ENCODE measurements at regions not wholly inside any gene's neighbourhood (a gene's known extent, or its start where the extent isn't known, plus 50 kb on each side); places are given as distances from the start of the nearest gene placed in this dataset.

DNA sequence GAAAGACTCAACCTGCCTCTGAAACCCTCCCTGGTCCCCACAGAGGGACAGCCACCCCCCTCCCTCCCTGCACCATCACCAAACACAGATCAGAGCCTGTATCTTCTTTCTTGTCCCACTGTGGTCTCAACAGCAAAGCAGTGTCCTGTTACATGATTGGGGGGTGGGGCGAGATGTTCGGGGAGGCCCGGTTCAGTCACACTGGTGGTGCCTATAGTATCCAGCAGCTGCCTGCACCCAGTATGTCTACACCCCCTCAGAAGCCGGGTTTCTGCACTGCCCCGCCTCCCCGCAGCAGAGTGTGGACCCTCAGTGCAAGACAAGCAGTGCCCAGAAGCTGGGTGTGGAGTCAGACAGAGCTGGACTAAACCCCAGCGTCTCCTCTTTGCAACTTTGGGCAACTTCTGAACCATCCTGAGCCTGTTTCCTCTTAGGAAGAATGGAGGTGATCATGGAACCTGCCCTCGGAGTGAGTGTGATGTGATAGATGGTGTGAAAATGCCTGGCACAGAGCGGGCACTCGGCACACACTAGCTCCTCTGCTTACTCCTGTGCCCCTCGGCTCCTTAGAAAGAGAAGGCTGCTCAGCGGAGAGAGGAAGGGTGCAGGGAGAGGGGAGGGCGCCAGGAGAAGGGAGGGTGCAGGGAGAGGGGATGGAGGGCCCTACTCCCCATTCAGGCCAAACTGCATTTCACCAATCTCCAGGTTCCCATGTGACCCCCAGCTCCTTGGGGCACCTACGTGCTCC is 84.0 kb upstream of the TNRC6C start:
- DNase-seq (ENCODE audit: low spot score): no peak

GRCh38 chr17:77875051-77875780 is 83.3 kb upstream of the TNRC6C start:
- DNase-seq (ENCODE audit: low spot score): no peak

GRCh38 chr17:77875881-77876509 is 82.5 kb upstream of the TNRC6C start:
- DNase-seq (ENCODE audit: low spot score): no peak

DNA sequence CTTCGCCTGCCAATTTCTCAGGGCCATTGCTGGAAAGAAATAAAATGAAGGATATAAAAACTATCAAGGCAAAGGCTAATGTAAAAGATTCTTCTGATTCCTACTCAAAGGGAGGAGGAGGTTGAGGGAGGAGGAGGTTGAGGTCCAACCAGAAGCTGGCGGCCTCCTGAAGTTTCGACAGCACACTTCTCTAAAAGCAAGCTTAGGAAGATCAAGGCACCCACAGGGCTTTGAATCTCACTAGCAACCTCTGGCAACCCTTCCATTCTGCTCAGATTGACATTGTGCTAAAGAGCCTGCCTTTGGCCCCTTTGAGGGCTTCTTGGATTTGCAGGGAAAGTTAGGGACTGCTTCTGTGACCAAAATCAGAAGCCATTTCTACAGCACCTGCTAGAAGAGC is 81.5 kb upstream of the TNRC6C start:
- no peak for DNase-seq (ENCODE audit: low spot score)

GRCh38 chr17:77877646-77878355 is 80.7 kb upstream of the TNRC6C start:
- DNase-seq (ENCODE audit: low spot score): no peak

DNA sequence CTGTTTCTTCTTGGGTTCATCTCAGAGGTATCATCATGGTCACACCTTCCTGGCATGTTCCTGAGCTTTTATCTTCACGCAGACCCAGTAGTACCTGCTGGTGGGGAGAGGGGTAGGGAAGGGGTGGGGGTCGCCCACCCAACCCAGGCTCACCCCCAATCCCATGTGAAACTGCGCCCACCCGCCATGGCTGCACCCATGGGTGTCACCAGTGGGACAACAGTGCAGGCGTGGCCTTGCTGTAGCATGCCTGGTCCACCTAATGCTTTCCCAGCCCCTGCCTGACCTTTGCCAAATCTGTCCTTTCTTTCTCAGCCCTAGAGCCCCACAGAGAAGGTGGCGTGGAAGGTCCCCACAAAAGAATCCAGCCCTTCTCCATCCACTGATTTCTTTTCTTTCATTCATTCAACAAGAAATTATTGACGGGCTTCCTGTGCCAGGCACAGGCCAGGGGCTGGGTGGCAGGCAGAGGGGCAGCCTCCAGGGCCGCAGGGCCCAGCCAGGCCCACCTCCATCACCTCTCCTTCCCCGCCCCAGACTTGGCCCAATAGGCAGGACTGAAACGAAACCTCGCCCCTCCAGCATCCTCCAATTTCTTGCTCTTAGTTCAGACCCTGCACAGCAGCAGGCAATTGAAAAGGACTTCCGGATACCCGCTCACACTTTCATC is 79.1 kb upstream of the TNRC6C start:
- DNase-seq (ENCODE audit: low spot score): no peak

DNA sequence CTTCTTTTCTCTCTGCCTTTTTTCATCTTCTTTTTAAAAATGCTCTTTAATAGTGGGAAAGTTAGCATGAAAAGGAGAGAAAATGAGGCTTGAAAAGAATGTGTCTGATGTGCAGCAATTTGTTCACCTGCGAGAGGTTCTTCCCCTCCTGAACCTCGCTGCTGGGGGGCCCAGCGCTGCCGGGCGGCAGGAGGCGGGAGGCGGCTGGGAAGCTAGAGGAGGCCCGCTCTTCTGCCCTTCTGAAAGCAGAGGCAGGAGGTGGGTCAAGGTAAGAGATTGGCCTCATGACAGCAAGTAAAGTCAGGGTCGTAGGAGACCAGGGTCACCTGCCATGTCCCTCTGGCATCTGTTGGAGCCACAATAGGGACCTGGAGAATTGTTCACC is 78.6 kb upstream of the TNRC6C start:
- no peak for DNase-seq (ENCODE audit: low spot score)

DNA sequence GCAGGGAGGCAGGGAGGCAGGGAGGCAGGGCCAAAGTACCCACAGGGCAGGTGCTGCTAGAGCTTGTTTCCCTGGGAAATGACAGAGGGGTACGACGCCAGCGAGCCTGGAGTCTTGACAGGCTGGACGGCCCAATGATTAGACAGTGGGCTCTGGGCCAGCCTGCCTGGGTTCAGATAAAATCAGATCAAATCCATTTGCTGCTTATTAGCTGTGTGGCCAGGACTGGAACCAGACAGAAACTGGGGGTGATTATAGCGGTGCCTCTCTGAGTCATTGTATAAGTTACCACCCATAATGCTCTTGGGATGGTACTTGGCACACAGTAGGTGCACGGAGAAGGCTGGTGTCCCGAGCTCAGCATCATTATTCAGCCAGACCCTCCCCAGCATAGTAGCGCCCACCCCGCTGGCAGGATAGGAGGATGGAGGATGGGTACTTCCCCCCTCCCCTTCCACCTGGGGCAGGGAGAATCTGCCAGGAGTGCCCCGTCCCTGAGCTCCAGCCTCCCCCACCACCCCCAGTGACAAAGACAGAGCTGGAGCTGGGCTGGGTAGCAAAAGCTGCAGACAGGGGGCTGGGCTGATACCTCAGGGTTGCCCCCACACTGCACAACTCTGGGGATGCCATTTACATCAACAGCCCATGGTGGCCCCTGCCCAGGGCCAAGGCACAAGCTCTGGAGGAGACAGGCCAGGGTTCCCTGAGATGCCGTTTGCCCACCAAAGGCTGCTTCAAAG is 77.6 kb upstream of the TNRC6C start:
- DNase-seq (ENCODE audit: low spot score): peak; percentile 62

DNA sequence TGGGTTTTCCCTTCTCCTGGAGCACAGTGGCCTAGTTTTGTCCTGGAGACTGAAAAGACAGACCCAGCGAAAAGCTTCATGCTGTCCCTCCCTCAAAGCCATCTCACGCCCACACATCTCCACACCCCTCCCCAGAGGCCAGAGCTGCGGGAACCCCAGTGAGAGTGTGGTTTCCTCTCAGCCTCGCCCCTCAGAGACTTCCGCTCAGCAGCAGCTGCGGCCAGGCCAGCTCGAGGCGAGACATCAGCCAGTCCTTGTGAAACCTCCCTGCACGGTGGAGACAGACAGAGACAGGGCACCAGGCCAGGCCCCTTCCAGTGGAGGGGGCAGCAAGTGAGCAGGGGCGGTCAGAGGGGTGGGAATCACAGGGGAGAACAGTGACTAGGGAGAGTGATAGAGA is 77.0 kb upstream of the TNRC6C start:
- peak; percentile 53 for DNase-seq (ENCODE audit: low spot score)

GRCh38 chr17:77882040-77882439 is 76.5 kb upstream of the TNRC6C start:
- no peak for DNase-seq (ENCODE audit: low spot score)

- peak; percentile 65 for DNase-seq (ENCODE audit: low spot score)
These were observed 75.9 kb upstream of the TNRC6C start for GRCh38 chr17:77882481-77883212.

- no peak for DNase-seq (ENCODE audit: low spot score)
These were observed 75.3 kb upstream of the TNRC6C start for GRCh38 chr17:77883213-77883650.

GRCh38 chr17:77884019-77884418 is 74.5 kb upstream of the TNRC6C start:
- DNase-seq (ENCODE audit: low spot score): peak; percentile 92

DNA sequence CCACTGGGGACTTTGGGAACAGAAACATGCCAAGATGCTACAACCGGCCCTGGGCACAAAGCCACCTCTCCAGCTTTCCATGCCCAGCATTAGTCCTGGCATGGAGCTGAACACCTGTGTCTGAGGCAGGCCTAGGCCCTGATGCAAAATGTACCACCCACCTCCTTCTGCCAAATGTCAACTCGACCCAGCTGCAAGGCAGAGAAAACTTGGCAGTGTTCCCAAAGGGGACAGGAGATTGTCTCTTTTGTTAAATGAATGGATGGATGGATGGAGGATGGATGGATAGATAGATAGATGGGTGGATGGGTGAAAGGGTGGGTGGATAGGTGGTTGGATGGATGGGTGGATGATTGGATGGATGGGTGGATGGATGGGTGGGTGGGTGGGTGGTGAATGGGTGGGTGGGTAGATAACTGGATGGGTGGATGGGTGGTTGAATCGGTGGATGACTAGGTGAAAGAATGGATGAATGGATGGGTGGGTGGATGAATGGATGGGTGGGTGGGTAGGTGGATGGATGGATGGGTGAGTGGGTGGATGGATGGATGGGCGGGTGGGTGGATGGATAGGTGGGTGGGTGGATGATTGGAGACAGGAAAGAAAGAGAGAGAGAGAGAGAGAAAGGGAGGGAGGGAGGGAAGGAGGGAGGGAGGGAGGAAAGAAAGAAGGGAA is 73.4 kb upstream of the TNRC6C start:
- no peak for DNase-seq (ENCODE audit: low spot score)

DNA sequence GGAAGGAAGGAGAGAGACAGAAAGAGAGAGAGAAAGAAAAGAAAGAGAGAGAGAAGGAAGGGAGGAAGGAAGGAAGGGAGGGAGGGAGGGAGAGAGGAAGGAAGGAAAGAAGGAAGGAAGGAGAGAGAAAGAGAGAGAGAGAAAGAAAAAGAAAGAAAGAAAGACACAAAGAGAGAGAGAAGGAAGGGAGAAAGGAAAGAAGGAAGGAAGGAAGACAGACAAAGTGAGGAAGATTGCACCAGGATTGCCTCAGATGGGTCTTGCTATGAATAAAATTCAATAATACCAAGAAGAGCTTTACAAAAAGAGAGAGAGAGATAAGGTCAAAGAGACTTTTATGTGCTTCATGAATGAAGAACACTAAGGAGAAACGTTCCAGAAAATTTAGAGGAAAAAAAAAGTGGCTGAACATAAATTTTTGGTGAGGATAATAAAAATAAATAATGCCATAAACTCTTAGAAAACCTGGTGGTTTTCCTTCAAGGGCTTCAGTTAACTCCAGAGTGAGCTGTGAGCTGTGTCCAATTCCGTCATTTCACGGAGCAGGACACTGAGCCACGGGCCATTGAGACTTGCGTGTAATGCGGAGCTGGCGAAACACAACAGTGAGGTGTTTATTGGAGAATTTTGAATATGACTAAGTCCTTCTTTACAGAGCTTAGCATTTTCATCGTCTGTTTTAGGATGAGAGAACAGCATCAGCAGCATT is 72.7 kb upstream of the TNRC6C start:
- no peak for DNase-seq (ENCODE audit: low spot score)

GRCh38 chr17:77886387-77886728 is 72.1 kb upstream of the TNRC6C start:
- no peak for DNase-seq (ENCODE audit: low spot score)

DNA sequence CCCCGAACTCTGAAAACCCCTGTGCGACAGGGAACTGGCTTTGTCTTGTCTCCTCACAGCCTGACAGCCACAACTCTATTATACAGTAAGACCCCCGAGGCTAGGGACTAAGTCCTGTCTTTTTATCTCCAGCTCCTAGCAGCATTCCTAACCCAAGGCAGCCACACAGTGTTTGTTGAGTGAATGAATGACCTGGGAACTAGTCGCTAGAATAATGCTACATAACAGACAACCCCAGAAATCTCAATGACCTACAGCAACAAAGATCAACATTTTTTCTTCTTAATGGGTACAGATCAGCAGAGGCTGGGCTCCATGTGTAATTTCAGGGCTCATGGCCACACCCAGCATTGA is 71.4 kb upstream of the TNRC6C start:
- DNase-seq (ENCODE audit: low spot score): no peak

DNA sequence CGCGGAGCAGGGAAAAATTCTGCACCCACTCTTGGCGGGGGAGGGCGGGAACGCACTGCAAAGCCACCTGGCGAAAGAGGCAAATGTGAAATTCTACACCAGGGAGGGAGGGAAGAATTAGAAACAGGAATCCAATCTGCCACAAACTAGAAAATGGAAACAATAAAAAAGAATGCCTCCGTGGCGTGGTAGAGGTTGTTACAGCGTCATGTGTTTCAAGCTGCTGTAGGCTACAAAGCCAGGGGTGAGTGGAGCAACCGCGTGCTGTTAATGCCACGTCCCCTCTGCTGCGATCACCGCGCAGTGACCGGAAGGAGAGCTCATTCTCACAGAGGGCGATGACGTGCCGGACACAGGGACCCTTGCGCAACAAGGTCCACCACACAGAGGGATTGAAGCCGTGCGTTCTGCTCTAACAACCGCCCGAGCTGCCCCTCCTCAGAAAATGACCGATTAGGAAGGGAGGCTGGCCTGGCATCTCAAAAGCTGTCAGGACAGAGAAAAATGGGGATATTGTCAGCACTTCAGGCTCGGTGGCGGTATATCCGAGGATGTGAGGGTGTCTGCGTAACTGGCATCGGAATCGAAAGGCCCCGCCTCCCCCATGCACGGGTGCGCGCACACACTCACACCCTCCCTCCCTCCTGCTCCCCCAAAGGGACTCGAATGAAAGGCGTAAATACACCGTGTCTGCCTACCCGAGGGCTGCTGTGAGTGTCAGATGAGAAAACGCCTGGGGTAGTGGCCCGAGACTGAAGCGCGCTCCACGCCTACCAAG is 70.8 kb upstream of the TNRC6C start:
- DNase-seq (ENCODE audit: low spot score): no peak

Data from SK-N-DZ (cell line).